Suprapubic skin (tissue), 4 donors: ENCODE measurements at regions not wholly inside any gene's neighbourhood (a gene's known extent, or its start where the extent isn't known, plus 50 kb on each side); places are given as distances from the start of the nearest gene placed in this dataset.
"Not testable (repeated sequence)": the region's sequence is repeated elsewhere in the genome, so short reads cannot be mapped to it uniquely, and the experiment has no call there.

Experiments
- DNase-seq, 2 donors: peaks; one replicate each; pipeline ENCODE4 v3.0.0-alpha.2; 2019; ENCODE audit warnings: low spot score in 2 of 2
- H3K27ac ChIP-seq: fragments of 200-600 bp; sonication (generic); one replicate; pipeline ENCODE4 v1.5.1; 2019
- H3K27me3 ChIP-seq: fragments of 200-600 bp; sonication (generic); one replicate; pipeline ENCODE4 v1.5.1; 2019
- H3K36me3 ChIP-seq: fragments of 200-600 bp; sonication (generic); one replicate; pipeline ENCODE4 v1.5.1; 2019
- H3K4me1 ChIP-seq: fragments of 200-600 bp; sonication (generic); one replicate; pipeline ENCODE4 v1.5.1; 2019
- H3K4me3 ChIP-seq: fragments of 200-600 bp; sonication (generic); one replicate; pipeline ENCODE4 v1.5.1; 2019; ENCODE audit warnings: mild to moderate bottlenecking
- H3K9me3 ChIP-seq: fragments of 200-600 bp; sonication (generic); one replicate; pipeline ENCODE4 v1.5.1; 2019
- EP300 ChIP-seq: sonication (generic); formaldehyde crosslinking; IDR thresholded peaks from one replicate; pipeline ENCODE4 v1.6.1; 2017; ENCODE audit warnings: antibody characterized with exemption
- POLR2A ChIP-seq, 2 donors: fragments of 450-650 bp; IDR thresholded peaks; one replicate each; pipeline ENCODE4 v1.6.1; 2017; ENCODE audit warnings: antibody characterized with exemption in 2 of 2, mild to moderate bottlenecking in 2 of 2, moderate library complexity in 2 of 2
- POLR2AphosphoS5 ChIP-seq, 3 donors: sonication (generic); formaldehyde crosslinking; IDR thresholded peaks; one replicate each; pipeline ENCODE4 v1.6.1; 2017; ENCODE audit warnings: antibody characterized with exemption in 3 of 3
- WGBS: methylation state at CpG from one replicate; pipeline ENCODE4 v1.1.5; 2018; 5-methylcytosine and 5-hydroxymethylcytosine counted together
- TF ChIP-seq, protein P1 (sequence below), 2 donors: fragments of 200-600 bp in 1 of 2; fragments of 450-650 bp in 1 of 2; sonication (generic) in 1 of 2; IDR thresholded peaks; one replicate each; pipeline ENCODE4 v1.5.1; 2016 to 2019; ENCODE audit warnings: antibody characterized with exemption in 2 of 2, mild to moderate bottlenecking in 1 of 2, moderate library complexity in 1 of 2

DNA sequence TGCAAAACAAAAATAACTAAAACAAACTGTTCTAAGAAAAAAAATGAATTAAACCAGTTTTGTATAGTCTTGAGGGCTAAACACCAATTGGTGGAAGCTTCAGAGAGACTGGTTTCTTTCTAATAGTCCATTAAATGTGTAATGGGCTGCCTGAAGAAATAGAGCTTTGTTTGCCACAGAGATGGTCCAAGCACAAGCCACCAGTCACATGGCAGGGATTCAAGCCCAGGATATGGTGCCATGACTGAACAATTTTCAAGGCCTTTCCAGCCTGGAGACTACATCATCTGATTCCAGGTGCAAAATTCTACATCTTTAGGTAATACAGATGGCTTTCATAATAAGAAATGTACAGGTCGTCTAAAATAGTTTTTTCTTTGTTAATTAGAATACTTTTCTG is 355.3 kb downstream of the NR2F1-AS1 start:
- 42% methylated on average over 1 of the region's 1 CpG for WGBS
- DNase-seq, result no peak
- H3K27ac ChIP-seq, result no peak overlapping the region

DNA sequence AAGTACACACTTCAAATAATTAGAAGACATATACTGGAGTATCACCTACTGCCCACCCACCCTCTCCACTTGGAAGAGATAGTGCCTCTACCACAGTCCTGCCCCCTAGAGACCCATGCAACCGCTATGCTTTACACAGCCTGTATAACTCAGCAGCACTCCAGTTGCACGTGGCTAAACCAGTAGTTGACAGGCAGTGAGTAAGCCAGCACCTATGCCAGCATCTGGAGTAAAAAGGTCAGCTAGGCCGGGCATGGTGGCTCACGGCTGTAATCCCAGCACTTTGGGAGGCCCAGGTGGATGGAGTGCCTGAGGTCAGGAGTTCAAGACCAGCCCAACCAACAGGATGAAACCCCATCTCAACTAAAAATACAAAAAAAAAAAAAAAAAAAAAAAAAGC is 356.4 kb downstream of the NR2F1-AS1 start:
- no peaks in the 10 kb centered on the region for H3K27me3 ChIP-seq
- 97% methylated on average over 4 of the region's 4 CpGs for WGBS
- no peaks in the 10 kb centered on the region for H3K36me3 ChIP-seq
- TF ChIP-seq EP300, result no peak
- TF ChIP-seq, protein P1, sequence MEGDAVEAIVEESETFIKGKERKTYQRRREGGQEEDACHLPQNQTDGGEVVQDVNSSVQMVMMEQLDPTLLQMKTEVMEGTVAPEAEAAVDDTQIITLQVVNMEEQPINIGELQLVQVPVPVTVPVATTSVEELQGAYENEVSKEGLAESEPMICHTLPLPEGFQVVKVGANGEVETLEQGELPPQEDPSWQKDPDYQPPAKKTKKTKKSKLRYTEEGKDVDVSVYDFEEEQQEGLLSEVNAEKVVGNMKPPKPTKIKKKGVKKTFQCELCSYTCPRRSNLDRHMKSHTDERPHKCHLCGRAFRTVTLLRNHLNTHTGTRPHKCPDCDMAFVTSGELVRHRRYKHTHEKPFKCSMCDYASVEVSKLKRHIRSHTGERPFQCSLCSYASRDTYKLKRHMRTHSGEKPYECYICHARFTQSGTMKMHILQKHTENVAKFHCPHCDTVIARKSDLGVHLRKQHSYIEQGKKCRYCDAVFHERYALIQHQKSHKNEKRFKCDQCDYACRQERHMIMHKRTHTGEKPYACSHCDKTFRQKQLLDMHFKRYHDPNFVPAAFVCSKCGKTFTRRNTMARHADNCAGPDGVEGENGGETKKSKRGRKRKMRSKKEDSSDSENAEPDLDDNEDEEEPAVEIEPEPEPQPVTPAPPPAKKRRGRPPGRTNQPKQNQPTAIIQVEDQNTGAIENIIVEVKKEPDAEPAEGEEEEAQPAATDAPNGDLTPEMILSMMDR (IDR thresholded peaks at IDR 0.05), result no peak
- TF ChIP-seq POLR2AphosphoS5 (IDR thresholded peaks at IDR 0.05), result no peak
- TF ChIP-seq POLR2A (IDR thresholded peaks at IDR 0.05), result no peak
- no peak overlapping the region for H3K27ac ChIP-seq
- no peak overlapping the region for H3K4me3 ChIP-seq
- H3K9me3 ChIP-seq, result no peaks in the 10 kb centered on the region
- no peak for DNase-seq
- H3K4me1 ChIP-seq, result peaks cover 7% of the 10 kb centered on the region

More for the DNA sequence above, 355.3 kb downstream of the NR2F1-AS1 start:
- TF ChIP-seq EP300 (no peak), POLR2A (IDR thresholded peaks at IDR 0.05) (no peak), POLR2AphosphoS5 (IDR thresholded peaks at IDR 0.05) (no peak)
- TF ChIP-seq, protein P1 (IDR thresholded peaks at IDR 0.05), result no peak
- Histone ChIP-seq H3K27me3 (no peaks in the 10 kb centered on the region), H3K4me1 (peaks cover 7% of the 10 kb centered on the region), H3K36me3 (no peaks in the 10 kb centered on the region), H3K9me3 (no peaks in the 10 kb centered on the region), H3K4me3 (no peak overlapping the region)

DNA sequence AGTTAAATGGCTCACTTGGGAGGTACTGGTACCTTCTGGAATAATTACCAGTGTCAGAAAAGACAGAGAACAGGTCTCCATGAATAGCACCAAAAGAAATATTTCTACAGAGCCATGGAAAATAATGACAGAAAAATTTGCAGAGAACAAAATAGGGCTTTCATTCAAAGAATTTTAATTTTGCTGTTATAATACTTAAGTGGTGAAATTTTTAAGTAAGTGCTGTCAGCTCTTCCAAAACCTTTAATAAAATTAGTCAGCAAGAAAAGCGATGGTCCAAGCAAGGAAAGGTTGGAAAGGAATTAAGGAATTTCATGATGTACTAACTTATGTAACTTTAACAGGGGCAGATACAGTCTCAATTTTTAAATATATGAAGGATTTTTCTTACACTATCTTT is 359.2 kb downstream of the NR2F1-AS1 start:
- 66% methylated on average over 1 of the region's 1 CpG for WGBS

DNA sequence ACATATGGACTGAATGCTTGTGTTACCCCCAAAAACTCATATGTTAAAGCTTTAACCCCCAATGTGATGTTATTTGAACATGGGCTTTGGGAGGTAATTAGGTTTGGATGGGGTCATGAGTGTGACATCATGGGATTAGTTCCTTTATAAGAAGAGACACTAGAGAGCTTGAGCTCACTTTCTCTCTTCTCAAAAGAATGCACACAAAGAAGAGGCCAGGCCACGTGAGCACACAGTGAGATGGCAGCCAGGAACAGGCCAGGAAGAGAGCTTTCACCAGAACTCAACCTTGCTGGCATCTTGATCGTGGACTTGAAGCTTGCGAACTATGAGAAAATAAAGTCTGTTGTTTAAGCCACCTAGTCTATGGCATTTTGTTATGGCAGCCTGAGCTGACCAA is 360.6 kb downstream of the NR2F1-AS1 start:
- 92% methylated on average over 3 of the region's 3 CpGs for WGBS
- TF ChIP-seq POLR2AphosphoS5 (IDR thresholded peaks at IDR 0.05), result no peak
- TF ChIP-seq EP300, result no peak
- TF ChIP-seq POLR2A (IDR thresholded peaks at IDR 0.05), result no peak
- TF ChIP-seq, protein P1 (IDR thresholded peaks at IDR 0.05), result no peak
- Histone ChIP-seq H3K27ac (no peak overlapping the region), H3K4me1 (peaks cover 4% of the 10 kb centered on the region), H3K27me3 (no peaks in the 10 kb centered on the region), H3K4me3 (no peak overlapping the region), H3K36me3 (no peaks in the 10 kb centered on the region), H3K9me3 (no peaks in the 10 kb centered on the region)
- no peak for DNase-seq

More for the DNA sequence above, 359.2 kb downstream of the NR2F1-AS1 start:
- Histone ChIP-seq H3K4me3 (no peak overlapping the region), H3K9me3 (no peaks in the 10 kb centered on the region), H3K27me3 (no peaks in the 10 kb centered on the region), H3K36me3 (no peaks in the 10 kb centered on the region), H3K4me1 (peaks cover 7% of the 10 kb centered on the region), H3K27ac (no peak overlapping the region)
- DNase-seq, result no peak
- TF ChIP-seq POLR2A (IDR thresholded peaks at IDR 0.05) (no peak), EP300 (no peak), POLR2AphosphoS5 (IDR thresholded peaks at IDR 0.05) (no peak)
- TF ChIP-seq, protein P1 (IDR thresholded peaks at IDR 0.05), result no peak

DNA sequence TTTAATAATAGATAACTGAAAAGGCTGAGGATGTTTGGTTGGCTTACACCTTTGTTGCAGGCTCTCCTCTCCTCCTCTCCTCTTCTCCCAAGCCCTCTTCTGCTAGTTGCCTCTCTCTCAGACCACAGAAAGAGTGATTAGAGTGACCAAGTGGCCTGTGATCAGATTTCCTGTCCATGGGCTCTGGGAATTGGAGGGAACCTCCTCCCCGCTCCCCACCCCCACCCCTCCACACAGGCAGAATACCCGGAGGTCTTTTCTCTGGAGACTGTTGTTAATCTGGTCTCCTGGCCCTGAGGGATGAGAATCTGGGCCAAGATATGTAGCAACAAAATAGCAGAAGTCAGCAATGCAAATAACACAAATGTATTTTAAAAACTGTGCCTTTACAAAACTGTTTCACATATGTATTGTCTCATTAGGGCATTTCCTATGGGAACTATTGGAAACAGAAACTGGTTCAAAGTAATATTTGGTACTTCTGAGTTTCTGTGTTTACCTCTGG is 361.3 kb downstream of the NR2F1-AS1 start:
- Histone ChIP-seq H3K27ac (no peak overlapping the region), H3K27me3 (no peaks in the 10 kb centered on the region), H3K36me3 (no peaks in the 10 kb centered on the region), H3K4me3 (no peak overlapping the region), H3K9me3 (no peaks in the 10 kb centered on the region), H3K4me1 (no peaks in the 10 kb centered on the region)
- TF ChIP-seq, protein P1 (IDR thresholded peaks at IDR 0.05), result no peak
- no peak for TF ChIP-seq POLR2A (IDR thresholded peaks at IDR 0.05)
- TF ChIP-seq POLR2AphosphoS5 (IDR thresholded peaks at IDR 0.05), result no peak
- no peak for TF ChIP-seq EP300
- 52% methylated on average over 2 of the region's 2 CpGs for WGBS
- DNase-seq, result no peak

DNA sequence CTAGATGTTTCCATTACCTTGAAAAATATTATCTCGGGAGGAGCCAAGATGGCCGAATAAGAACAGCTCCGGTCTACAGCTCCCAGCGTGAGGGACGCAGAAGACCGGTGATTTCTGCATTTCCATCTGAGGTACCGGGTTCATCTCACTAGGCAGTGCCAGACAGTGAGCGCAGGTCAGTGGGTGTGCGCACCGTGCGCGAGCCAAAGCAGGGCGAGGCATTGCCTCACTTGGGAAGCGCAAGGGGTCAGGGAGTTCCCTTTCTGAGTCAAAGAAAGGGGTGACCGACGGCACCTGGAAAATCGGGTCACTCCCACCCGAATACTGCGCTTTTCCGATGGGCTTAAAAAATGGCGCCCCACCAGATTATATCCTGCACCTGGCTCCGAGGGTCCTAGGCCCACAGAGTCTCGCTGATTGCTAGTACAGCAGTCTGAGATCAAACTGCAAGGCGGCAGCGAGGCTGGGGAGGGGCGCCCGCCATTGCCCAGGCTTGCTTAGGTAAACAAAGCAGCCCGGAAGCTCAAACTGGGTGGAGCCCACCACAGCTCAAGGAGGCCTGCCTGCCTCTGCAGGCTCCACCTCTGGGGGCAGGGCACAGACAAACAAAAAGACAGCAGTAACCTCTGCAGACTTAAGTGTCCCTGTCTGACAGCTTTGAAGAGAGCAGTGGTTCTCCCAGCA is 367.8 kb downstream of the NR2F1-AS1 start:
- H3K27me3 ChIP-seq, H3K4me1 ChIP-seq, H3K27ac ChIP-seq, H3K36me3 ChIP-seq, H3K9me3 ChIP-seq, H3K4me3 ChIP-seq, DNase-seq: not testable (repeated sequence)
- 84% methylated on average over 25 of the region's 28 CpGs for WGBS
